ENCODE measurements at regions not wholly inside any gene's neighbourhood (a gene's known extent, or its start where the extent isn't known, plus 50 kb on each side); places are given as distances from the start of the nearest gene placed in this dataset.

DNA sequence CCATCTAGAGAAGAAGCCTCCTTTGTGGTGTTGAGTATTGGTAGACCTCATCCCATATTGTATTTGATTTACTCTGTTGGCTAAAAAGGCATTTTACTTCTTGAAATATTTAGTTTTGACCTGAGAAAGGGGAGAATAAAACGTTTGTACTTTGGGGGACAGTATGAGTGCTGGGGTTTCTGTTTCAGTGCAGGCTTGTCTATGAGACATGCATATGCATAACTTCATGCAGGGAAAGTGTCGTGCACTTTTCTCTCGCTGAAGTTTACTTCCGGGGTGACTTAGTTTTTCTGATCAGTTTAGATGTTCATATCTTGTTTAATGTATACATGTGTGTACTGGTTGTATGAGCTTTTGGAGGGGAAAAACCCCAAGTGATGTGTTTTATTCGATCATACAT is 59.5 kb downstream of the UTRN start:
- TF ChIP-seq, protein P1, sequence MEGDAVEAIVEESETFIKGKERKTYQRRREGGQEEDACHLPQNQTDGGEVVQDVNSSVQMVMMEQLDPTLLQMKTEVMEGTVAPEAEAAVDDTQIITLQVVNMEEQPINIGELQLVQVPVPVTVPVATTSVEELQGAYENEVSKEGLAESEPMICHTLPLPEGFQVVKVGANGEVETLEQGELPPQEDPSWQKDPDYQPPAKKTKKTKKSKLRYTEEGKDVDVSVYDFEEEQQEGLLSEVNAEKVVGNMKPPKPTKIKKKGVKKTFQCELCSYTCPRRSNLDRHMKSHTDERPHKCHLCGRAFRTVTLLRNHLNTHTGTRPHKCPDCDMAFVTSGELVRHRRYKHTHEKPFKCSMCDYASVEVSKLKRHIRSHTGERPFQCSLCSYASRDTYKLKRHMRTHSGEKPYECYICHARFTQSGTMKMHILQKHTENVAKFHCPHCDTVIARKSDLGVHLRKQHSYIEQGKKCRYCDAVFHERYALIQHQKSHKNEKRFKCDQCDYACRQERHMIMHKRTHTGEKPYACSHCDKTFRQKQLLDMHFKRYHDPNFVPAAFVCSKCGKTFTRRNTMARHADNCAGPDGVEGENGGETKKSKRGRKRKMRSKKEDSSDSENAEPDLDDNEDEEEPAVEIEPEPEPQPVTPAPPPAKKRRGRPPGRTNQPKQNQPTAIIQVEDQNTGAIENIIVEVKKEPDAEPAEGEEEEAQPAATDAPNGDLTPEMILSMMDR (IDR thresholded peaks at IDR 0.05): no peak
- TF ChIP-seq ZFX (IDR thresholded peaks at IDR 0.05; ENCODE audit: borderline replicate concordance): no peak

Data from 22Rv1 (cell line).